ENCODE measurements at regions not wholly inside any gene's neighbourhood (a gene's known extent, or its start where the extent isn't known, plus 50 kb on each side); places are given as distances from the start of the nearest gene placed in this dataset.

- TF ChIP-seq CTCF (IDR thresholded peaks at IDR 0.05; ENCODE audit: low read depth, low read length), result no peak
- Histone ChIP-seq H3K27ac (no peak overlapping the region), H3K4me3 (ENCODE audit: low read depth, low read length) (no peak overlapping the region), H3K36me3 (no peaks in the 10 kb centered on the region), H3K9me3 (ENCODE audit: severe bottlenecking) (no peaks in the 10 kb centered on the region), H3K27me3 (ENCODE audit: insufficient read depth, low read depth, severe bottlenecking) (no peaks in the 10 kb centered on the region)
- no peak for DNase-seq
These were observed 118.8 kb upstream of the FOXF1 start for GRCh38 chr16:86391486-86391885.

DNA sequence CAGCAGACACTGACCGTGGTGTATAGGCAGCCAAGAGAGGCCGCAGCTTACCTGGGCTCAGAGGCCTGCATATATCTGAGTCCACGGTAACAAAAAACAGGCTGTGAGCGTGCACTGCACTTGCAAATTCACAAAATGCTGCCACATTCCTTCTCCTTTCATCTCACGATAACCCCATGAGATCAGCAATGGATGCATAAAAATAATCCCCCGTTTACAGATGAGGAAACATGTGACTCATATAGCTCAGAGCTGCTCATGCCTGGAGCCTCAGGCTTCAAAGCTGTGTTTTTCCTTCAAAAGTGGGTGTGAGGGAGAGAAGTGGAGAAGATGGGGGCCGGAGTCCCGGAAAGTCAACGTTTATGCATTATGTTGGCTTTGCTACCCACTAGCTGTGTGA is 118.3 kb upstream of the FOXF1 start:
- Histone ChIP-seq H3K27ac (no peak overlapping the region), H3K27me3 (ENCODE audit: insufficient read depth, low read depth, severe bottlenecking) (no peaks in the 10 kb centered on the region), H3K36me3 (no peaks in the 10 kb centered on the region), H3K9me3 (ENCODE audit: severe bottlenecking) (no peaks in the 10 kb centered on the region), H3K4me3 (ENCODE audit: low read depth, low read length) (no peak overlapping the region)
- no peak for TF ChIP-seq CTCF (IDR thresholded peaks at IDR 0.05; ENCODE audit: low read depth, low read length)
- no peak for DNase-seq

DNA sequence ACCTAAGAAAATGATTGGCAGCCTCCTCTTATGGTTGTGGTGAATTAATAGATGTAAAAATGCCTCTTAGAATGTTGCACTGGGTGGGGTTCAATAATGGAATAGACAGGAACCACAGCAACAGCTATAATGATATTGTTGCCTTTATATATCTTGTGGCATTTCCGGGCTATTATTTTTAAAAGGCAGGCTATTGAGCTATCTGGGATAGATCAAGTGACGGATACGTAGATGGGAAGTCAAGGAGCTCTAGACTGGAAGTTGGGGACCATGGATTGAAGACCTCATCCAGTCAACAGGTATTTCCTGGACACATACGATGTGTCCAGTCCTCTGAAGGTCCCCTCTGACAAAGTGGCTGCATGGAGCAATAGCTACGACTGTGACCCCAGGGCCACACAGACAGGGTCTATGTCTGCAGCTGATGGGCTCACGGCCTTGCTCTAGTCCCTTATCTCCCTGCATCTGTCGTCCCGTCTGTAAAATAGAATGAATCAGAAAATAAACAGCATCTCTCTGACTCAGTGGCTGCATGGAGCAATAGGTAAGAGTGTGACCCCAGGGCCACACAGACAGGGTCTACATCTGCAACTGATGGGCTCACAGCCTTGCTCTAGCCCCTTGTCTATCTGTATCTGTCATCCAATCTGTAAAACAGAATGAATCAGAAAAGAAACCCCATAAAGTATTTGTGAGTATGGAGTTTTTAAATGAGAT is 117.7 kb upstream of the FOXF1 start:
- H3K27me3 ChIP-seq (ENCODE audit: insufficient read depth, low read depth, severe bottlenecking), result no peaks in the 10 kb centered on the region
- H3K27ac ChIP-seq, result no peak overlapping the region
- H3K9me3 ChIP-seq (ENCODE audit: severe bottlenecking), result no peaks in the 10 kb centered on the region
- no peaks in the 10 kb centered on the region for H3K36me3 ChIP-seq
- no peak for TF ChIP-seq CTCF (IDR thresholded peaks at IDR 0.05; ENCODE audit: low read depth, low read length)
- H3K4me3 ChIP-seq (ENCODE audit: low read depth, low read length), result no peak overlapping the region
- DNase-seq, result no peak

DNA sequence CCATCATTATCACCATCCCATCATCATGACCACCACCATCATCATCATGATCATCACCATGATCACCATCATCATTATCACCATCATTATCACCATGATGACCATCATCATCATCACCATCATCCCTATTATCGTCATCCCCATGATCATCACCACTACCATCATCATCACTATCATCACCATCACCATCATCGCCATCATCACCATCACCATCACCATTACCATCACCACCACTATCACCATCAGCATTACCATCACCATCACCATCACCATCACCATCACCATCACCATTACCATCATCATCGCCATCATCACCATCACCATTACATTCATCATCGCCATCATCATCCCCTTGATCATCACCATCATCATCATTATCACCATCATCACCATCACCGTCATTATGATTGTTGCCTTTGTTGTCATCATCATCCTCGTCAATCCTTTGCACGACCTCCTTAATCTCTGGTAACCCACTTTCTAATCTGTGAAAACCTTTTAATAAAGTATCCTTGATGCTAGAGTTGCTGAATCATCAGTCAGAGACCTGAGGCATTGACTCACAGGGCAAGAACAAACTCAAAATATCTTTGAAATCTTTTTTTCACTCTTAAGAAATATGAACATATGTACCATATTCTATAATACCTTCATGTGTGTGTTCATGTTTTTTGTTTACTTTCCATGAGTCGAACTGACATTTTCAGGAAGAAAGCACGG is 116.3 kb upstream of the FOXF1 start:
- no peak overlapping the region for H3K27ac ChIP-seq
- no peak for TF ChIP-seq CTCF (IDR thresholded peaks at IDR 0.05; ENCODE audit: low read depth, low read length)
- H3K9me3 ChIP-seq (ENCODE audit: severe bottlenecking), result no peaks in the 10 kb centered on the region
- no peak overlapping the region for H3K4me3 ChIP-seq (ENCODE audit: low read depth, low read length)
- H3K27me3 ChIP-seq (ENCODE audit: insufficient read depth, low read depth, severe bottlenecking), result no peaks in the 10 kb centered on the region
- H3K36me3 ChIP-seq, result no peaks in the 10 kb centered on the region
- no peak for DNase-seq

DNA sequence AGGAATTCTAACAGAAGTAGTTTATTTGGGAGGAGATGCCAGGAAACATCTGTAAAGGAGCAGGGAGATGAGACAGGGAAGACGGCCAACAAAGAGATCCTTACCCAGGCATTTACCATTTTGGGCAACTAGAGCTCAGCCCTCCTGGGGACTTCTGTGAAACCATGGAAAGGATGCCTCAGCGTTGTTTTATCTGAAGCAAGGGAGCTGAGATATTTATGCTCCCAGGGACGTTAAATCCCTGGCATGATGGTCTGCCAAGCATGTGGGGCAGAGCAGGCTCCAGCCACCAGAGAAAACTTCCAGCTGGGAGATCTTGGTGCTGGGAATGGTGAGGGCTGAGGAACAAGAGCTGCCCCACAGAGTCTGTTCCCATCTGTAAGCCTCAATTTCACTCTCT is 114.8 kb upstream of the FOXF1 start:
- no peak overlapping the region for H3K27ac ChIP-seq
- TF ChIP-seq CTCF (IDR thresholded peaks at IDR 0.05; ENCODE audit: low read depth, low read length), result no peak
- no peaks in the 10 kb centered on the region for H3K27me3 ChIP-seq (ENCODE audit: insufficient read depth, low read depth, severe bottlenecking)
- H3K36me3 ChIP-seq, result no peaks in the 10 kb centered on the region
- H3K4me3 ChIP-seq (ENCODE audit: low read depth, low read length), result no peak overlapping the region
- DNase-seq, result no peak
- H3K9me3 ChIP-seq (ENCODE audit: severe bottlenecking), result no peaks in the 10 kb centered on the region
